ENCODE measurements at regions not wholly inside any gene's neighbourhood (a gene's known extent, or its start where the extent isn't known, plus 50 kb on each side); places are given as distances from the start of the nearest gene placed in this dataset.

GRCh38 chr12:40559865-40560264 lies 132.4 kb upstream of the CNTN1 start:
- no peak for DNase-seq

GRCh38 chr12:40560848-40561247 lies 131.4 kb upstream of the CNTN1 start:
- DNase-seq, result no peak

DNA sequence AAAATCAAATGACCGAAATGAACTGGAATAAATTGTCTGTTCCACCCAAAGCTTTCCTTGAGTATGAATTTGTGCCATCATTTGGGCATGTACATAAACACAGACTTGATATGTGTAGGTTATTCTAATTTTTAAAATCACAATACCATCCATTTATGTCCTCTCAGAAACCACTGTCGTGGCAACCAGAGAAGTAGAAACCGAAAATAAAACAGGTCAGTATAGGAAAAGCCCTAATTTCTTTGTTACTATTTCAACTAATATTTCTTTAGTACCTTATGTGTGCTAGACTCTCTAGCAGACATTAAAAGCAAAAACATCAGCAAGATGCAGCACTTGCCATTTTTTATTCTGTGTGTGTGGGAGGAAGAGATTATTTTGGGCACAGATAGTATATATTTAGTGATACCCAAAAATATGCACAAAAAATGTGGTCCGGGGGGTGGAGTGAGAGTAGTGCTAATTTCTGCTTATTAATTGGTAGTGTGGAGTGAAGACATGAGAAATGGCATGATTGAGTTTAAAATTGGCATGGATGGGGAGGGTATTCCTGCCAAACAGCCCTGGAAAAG lies 130.8 kb upstream of the CNTN1 start:
- DNase-seq, result no peak

DNA sequence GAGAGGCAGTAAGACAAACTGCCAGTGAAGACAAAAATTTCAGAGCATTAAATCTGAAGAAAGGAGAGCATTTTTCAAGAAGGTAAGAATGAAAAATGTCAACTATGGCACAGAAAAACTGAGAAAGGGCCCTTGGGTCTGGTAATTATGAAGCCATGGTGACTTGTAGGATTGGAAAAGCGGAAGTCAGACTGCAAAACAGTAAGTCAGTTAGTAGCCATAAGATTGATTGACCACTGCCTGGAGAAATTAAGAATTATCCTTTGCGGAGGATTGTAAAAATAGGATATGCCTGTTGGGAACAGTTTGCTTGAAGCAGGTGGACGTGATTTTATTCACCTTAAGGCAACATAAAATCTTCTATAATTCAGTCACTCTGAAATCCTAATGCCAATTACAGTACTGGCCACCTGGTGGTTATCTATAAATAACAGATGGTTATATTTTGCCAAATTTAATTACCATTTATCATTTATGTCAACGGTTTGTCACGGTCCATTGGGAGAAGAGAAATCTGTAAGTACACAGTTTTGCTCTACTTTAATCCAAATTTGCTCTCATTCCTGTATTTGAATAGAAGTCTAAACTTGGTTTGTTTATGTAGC lies 127.1 kb upstream of the CNTN1 start:
- no peak for DNase-seq

DNA sequence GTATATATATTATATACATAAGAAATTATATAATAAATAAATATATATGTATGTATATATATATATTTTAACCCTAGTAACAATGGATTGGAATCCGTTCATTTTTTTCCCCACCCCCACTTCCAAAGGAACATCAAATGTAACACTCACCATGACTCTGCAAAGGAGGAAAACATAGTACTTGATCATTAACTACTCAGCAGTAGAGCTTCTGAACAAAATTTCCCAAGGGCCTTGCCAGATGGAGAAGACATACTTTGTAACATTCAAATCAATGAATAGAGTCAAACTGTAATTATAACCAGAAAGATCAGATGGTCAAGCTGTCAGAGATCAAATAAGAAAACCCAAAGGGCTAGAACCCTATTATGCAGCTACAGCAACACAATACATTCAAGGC lies 126.0 kb upstream of the CNTN1 start:
- DNase-seq, result peak; percentile 12

DNA sequence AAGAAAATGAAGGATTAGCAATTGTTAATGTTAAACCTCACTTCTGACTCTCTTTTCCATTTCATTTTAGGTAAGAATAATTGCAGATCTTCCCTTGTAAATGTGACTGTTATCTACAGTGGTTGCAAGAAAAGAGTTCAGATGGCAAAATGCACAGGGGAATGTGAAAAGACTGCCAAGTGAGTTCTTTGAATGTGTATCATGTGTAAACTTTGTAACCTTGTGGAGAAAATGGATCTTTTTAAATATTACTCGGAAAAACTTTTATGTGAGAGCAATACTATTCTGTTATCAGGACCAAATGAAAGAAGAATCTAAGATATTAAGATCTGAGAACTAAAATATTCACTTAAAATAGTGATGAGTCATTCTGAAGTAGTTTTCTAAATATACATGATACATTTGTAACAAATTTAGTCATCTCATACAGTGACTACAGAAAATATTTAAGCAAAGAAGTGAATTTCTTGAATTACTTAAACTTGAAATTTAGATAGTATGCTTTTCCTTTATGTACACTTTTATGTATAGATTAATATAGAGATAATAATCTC lies 122.5 kb upstream of the CNTN1 start:
- no peak for DNase-seq

GRCh38 chr12:40573024-40573423 lies 119.2 kb upstream of the CNTN1 start:
- no peak for DNase-seq

DNA sequence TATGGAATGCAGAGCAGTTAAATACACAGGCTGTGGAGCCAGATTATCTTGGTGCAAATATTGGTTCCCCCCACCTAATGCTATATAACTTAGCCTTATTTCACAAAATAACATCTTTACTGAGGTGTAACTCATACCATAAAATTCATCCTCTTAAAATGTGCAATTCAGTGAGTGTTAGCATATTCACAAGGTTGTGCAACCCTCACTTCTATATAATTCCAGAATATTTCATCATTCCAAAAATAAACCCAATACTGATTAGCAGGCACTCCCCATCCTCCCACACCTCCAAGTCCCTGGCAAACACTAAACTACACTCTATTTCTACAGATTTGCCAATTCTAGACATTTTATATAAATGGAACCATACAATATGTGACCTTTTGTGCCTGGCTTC lies 116.3 kb upstream of the CNTN1 start:
- no peak for DNase-seq

DNA sequence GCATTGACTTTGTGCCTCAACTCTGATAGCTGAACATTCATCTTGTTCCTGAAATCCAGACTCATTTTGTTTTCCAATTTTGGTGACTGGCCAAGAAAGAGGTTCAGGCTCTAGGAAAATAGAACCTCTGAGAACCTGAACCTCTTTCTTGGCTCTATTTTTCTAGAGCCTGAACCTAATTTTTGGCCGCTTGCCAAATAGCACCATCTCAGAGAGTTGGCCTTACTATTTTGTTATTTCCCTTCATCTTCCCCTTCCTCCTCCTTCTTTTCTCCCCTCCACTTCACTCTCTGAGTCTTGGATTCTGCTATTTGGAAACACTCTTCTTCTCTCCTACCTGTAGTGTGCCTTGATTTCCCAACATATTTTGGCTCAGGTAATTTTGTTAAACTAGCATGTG lies 114.4 kb upstream of the CNTN1 start:
- DNase-seq, result no peak

GRCh38 chr12:40579687-40580086 lies 112.6 kb upstream of the CNTN1 start:
- no peak for DNase-seq

GRCh38 chr12:40580346-40580745 lies 111.9 kb upstream of the CNTN1 start:
- no peak for DNase-seq

DNA sequence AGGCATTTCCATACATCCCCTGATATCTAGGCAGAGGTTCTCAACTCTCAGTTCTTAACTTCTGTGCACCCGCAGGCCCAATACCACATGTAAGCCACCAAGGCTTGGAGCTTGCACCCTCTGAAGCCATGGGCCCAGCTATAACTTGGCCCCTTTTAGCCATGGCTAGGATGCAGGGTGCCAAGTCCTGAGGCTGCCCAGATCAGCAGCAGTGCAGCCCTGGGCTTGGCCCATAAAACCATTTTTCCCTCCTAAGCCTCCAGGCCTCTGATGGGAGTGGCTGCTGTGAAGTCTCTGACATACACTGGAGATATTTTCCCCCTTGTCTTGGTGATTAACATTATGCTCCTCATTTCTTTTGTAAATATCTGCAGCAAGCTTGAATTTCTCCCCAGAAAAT lies 110.3 kb upstream of the CNTN1 start:
- no peak for DNase-seq

DNA sequence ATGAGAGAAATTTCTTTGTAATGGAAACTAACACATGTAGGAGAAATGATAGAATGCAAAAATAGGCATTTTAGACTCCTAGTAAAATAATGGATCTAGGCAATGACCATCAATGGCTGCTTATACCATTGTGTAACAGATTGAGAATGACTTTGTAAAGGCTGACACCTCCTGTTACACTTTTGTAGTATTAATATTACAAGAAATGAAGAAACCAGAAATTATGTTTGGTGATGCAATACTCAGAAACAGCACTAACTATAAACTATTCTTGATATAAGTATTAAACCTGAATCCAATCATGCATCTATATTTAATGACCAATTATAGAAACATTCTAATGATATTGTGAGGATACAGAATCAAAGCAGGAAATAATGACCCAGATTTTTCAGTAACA lies 108.5 kb upstream of the CNTN1 start:
- no peak for DNase-seq

DNA sequence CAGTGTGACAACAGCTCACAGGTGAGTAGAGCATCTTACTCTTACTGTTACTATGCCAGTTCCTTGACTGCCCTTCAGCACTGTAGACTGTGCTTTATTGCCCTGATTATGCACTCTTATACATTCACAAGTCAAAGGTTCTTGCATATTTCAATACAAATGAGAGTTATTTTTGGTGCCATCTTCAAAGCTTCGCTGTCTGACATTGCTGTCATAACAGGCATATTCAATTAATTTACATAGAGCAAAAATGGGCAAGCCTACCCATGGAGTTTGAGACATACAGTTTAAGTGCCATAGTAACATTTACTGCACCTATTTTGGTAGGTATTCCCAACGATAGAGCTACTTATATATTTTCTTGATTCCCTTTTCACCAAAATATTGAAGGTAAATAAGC lies 107.5 kb upstream of the CNTN1 start:
- DNase-seq, result no peak

DNA sequence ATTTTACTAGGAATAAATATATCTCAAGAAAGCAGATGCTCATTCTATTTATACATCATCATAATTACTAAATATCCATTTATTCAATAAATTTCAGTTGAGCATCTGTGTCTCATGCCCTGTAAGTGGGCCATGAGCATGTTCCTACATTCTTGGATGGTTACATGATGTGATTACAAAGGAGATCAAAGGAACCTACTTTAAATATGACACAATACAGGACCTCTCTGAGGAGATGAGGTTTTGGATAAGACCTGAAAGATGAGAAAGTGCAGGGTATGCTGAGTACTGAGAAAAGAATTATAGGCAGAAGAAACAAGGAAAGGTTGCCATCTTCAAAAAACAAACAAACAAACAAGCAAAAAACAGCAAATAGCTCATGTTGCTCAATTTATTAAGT lies 105.4 kb upstream of the CNTN1 start:
- peak; percentile 21 for DNase-seq

GRCh38 chr12:40587421-40587820 lies 104.8 kb upstream of the CNTN1 start:
- peak; percentile 82 for DNase-seq

DNA sequence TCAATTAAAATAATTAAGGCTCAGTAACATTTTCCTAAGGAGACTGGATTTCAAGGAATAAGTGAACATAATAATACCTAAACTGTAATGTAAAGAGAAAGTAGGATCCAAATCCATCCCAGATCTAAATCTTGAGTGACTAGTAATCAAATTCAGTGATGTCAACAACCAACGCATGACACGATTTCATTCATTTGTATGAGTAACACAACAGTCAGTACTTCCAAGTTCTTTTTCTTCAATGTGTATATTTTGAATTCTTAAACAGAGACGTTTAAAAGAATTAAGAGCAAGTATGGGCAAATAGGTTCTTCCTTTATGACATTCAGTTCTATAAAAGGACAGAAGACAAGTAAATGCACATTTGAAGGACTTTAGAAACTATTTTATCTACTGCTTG lies 104.3 kb upstream of the CNTN1 start:
- no peak for DNase-seq

DNA sequence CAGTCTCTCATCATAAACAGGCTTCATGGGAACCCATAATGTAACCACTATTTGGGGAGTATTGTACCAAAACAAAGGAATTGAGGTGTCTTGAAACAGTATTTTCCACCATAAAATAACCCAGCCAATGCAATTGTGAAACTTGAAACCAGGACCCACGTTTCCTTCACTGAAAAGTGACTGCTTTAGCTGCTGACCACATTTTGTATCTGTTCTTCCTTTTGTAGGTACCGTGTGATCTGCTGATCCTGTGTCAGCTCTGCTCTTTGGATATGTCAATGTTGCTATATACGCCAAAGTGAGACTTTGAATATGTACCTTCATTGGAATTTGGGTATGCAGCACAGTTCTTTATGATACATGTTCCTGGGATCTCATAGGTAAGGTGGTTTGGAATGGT lies 95.1 kb upstream of the CNTN1 start:
- DNase-seq, result no peak

DNA sequence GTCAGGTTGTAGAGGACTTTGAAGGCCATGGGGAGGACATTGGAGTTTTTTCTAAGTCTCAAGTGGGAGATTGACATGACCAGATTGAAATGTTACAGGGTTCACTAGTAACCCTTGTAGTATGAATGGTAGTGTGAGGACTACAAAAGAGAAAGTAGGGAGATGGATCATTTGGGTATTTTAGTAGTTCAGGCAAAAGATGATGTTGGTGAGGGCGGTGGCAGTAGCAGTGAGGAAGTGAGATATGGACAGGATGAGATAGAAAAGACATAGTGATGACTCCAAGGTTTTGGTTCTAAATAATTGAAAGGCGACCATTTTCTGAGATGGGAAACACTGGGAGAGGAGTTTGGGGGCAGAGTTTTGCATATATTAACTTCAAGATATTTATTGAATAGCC lies 94.2 kb upstream of the CNTN1 start:
- DNase-seq, result no peak

- no peak for DNase-seq
These were observed 89.7 kb upstream of the CNTN1 start for GRCh38 chr12:40602562-40602961.

- no peak for DNase-seq
These were observed 77.3 kb upstream of the CNTN1 start for GRCh38 chr12:40614923-40615322.

DNA sequence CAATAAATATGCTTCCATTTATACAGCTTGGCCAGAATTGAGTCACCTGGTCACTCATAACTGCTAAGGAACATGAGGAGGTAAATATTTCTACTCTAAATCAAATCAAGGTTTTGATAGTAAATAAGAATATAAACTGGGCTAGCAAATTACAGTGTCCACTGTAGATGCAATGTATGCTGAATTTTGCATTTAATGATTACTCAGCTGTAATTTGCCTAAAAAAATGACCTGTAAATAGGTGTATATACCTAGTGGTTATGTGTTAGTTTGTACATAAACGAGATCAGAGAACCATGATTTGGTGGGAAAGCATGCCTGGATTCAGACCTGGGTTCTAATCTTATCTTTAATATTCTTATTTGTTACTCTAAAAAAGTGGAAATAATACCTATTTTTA lies 76.6 kb upstream of the CNTN1 start:
- no peak for DNase-seq

- DNase-seq, result no peak
These were observed 75.8 kb upstream of the CNTN1 start for GRCh38 chr12:40616383-40616915.

DNA sequence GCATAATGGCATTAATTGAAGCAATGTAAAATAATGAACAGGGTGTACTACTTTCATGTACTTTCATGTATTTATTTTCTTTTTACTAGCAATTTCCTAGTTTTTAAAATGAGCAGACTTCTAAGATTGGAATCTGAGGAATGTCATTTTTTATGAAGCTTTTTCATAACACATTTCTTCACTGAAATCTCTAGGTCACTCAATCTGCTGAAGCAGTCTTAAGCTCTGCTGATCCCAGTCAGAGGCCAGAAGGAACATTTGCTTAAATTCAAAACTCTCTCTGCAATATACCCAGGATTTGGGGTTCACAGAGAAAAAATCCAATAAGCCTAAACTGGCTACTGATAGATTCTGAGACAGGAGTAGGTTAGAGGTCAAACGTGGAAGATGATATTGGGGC lies 73.6 kb upstream of the CNTN1 start:
- DNase-seq, result no peak

GRCh38 chr12:40620564-40621019 lies 71.6 kb upstream of the CNTN1 start:
- no peak for DNase-seq
